ENCODE measurements at regions not wholly inside any gene's neighbourhood (a gene's known extent, or its start where the extent isn't known, plus 50 kb on each side); places are given as distances from the start of the nearest gene placed in this dataset.

- no peak for TF ChIP-seq TARDBP (IDR thresholded peaks at IDR 0.05)
- no peak for TF ChIP-seq BHLHE40 (IDR thresholded peaks at IDR 0.05; ENCODE audit: borderline replicate concordance)
- TF ChIP-seq FOXK2 (IDR thresholded peaks at IDR 0.05) = no peak
- TF ChIP-seq HDGF (IDR thresholded peaks at IDR 0.05; ENCODE audit: borderline replicate concordance) = no peak
- no peak for TF ChIP-seq LEF1 (IDR thresholded peaks at IDR 0.05; ENCODE audit: borderline replicate concordance)
- no peak for TF ChIP-seq CTBP1 (IDR thresholded peaks at IDR 0.05; ENCODE audit: borderline replicate concordance)
- no peak for TF ChIP-seq PKNOX1 (IDR thresholded peaks at IDR 0.05)
- TF ChIP-seq FOXM1 (IDR thresholded peaks at IDR 0.05; ENCODE audit: borderline replicate concordance) = no peak
- no peak for TF ChIP-seq L3MBTL2 (conservative IDR thresholded peaks at IDR 0.05)
- no peak for TF ChIP-seq NFRKB (IDR thresholded peaks at IDR 0.05)
- TF ChIP-seq ELF4 (IDR thresholded peaks at IDR 0.05) = no peak
- no peak for TF ChIP-seq FOXA1 (IDR thresholded peaks at IDR 0.05)
- TF ChIP-seq SP1 (IDR thresholded peaks at IDR 0.05) = no peak
- TF ChIP-seq ZNF384 (IDR thresholded peaks at IDR 0.05) = no peak
- TF ChIP-seq SUZ12 (IDR thresholded peaks at IDR 0.05) = no peak
- TF ChIP-seq ARNT (IDR thresholded peaks at IDR 0.05) = no peak
- DNase-seq (ENCODE audit: extremely low spot score) = no peak
- POLR2A ChIA-PET = no interaction called here
- CTCF ChIA-PET = no interaction called here
Measured at GRCh38 chr18:78001811-78002210, 752.2 kb downstream of the GALR1 start.

- POLR2A ChIA-PET = no interaction called here
- CTCF ChIA-PET = no interaction called here
- no peak for DNase-seq (ENCODE audit: extremely low spot score)
- no peak for TF ChIP-seq TARDBP (IDR thresholded peaks at IDR 0.05)
- TF ChIP-seq ELF4 (IDR thresholded peaks at IDR 0.05) = no peak
- no peak for TF ChIP-seq L3MBTL2 (conservative IDR thresholded peaks at IDR 0.05)
- no peak for TF ChIP-seq FOXM1 (IDR thresholded peaks at IDR 0.05; ENCODE audit: borderline replicate concordance)
- no peak for TF ChIP-seq SUZ12 (IDR thresholded peaks at IDR 0.05)
- no peak for TF ChIP-seq CTBP1 (IDR thresholded peaks at IDR 0.05; ENCODE audit: borderline replicate concordance)
- TF ChIP-seq SP1 (IDR thresholded peaks at IDR 0.05) = no peak
Measured at GRCh38 chr18:78006006-78006773, 756.5 kb downstream of the GALR1 start.

GRCh38 chr18:78006774-78007260 is 757.2 kb downstream of the GALR1 start:
- TF ChIP-seq CTBP1 (IDR thresholded peaks at IDR 0.05; ENCODE audit: borderline replicate concordance) = no peak
- TF ChIP-seq ZNF384 (IDR thresholded peaks at IDR 0.05) = no peak
- no peak for TF ChIP-seq HDGF (IDR thresholded peaks at IDR 0.05; ENCODE audit: borderline replicate concordance)
- TF ChIP-seq BHLHE40 (IDR thresholded peaks at IDR 0.05; ENCODE audit: borderline replicate concordance) = no peak
- CTCF ChIA-PET = no interaction called here
- POLR2A ChIA-PET = no interaction called here
- no peak for DNase-seq (ENCODE audit: extremely low spot score)

- no peak for DNase-seq (ENCODE audit: extremely low spot score)
- CTCF ChIA-PET = no interaction called here
- POLR2A ChIA-PET = no interaction called here
- TF ChIP-seq L3MBTL2 (conservative IDR thresholded peaks at IDR 0.05) (no peak), TARDBP (IDR thresholded peaks at IDR 0.05) (no peak)
Measured at GRCh38 chr18:78010363-78010762, 760.7 kb downstream of the GALR1 start.

- POLR2A ChIA-PET = no interaction called here
Measured at GRCh38 chr18:78017869-78018268, 768.2 kb downstream of the GALR1 start.

GRCh38 chr18:78021196-78021595 is 771.5 kb downstream of the GALR1 start:
- TF ChIP-seq ELF4 (IDR thresholded peaks at IDR 0.05) (no peak), ARNT (IDR thresholded peaks at IDR 0.05) (no peak), FOXM1 (IDR thresholded peaks at IDR 0.05; ENCODE audit: borderline replicate concordance) (no peak), NFRKB (IDR thresholded peaks at IDR 0.05) (no peak), SP1 (IDR thresholded peaks at IDR 0.05) (no peak), FOXK2 (IDR thresholded peaks at IDR 0.05) (no peak), PKNOX1 (IDR thresholded peaks at IDR 0.05) (no peak), BHLHE40 (IDR thresholded peaks at IDR 0.05; ENCODE audit: borderline replicate concordance) (no peak), TARDBP (IDR thresholded peaks at IDR 0.05) (no peak), CTBP1 (IDR thresholded peaks at IDR 0.05; ENCODE audit: borderline replicate concordance) (no peak), SUZ12 (IDR thresholded peaks at IDR 0.05) (no peak), FOXA1 (IDR thresholded peaks at IDR 0.05) (no peak), ZNF384 (IDR thresholded peaks at IDR 0.05) (no peak), HDGF (IDR thresholded peaks at IDR 0.05; ENCODE audit: borderline replicate concordance) (no peak), LEF1 (IDR thresholded peaks at IDR 0.05; ENCODE audit: borderline replicate concordance) (no peak), L3MBTL2 (conservative IDR thresholded peaks at IDR 0.05) (no peak)
- POLR2A ChIA-PET = no interaction called here
- no peak for DNase-seq (ENCODE audit: extremely low spot score)
- CTCF ChIA-PET = no interaction called here

More at GRCh38 chr18:78017869-78018268, 768.2 kb downstream of the GALR1 start:
- CTCF ChIA-PET = no interaction called here
- no peak for DNase-seq (ENCODE audit: extremely low spot score)
- TF ChIP-seq TARDBP (IDR thresholded peaks at IDR 0.05) (no peak), CTBP1 (IDR thresholded peaks at IDR 0.05; ENCODE audit: borderline replicate concordance) (no peak), ELF4 (IDR thresholded peaks at IDR 0.05) (no peak), SP1 (IDR thresholded peaks at IDR 0.05) (no peak), FOXK2 (IDR thresholded peaks at IDR 0.05) (no peak), ARNT (IDR thresholded peaks at IDR 0.05) (no peak), FOXM1 (IDR thresholded peaks at IDR 0.05; ENCODE audit: borderline replicate concordance) (no peak), L3MBTL2 (conservative IDR thresholded peaks at IDR 0.05) (no peak), SUZ12 (IDR thresholded peaks at IDR 0.05) (no peak), PKNOX1 (IDR thresholded peaks at IDR 0.05) (no peak)
